Astrocyte (in vitro differentiated cells and primary cell): ENCODE measurements at regions not wholly inside any gene's neighbourhood (a gene's known extent, or its start where the extent isn't known, plus 50 kb on each side); places are given as distances from the start of the nearest gene placed in this dataset.

ENCODE experiments used
- DNase-seq: peaks from one replicate; pipeline ENCODE4 v3.0.0-alpha.2; 2010; ENCODE audit warnings: low read depth
- FAIRE-seq: peaks from 2 replicates; lab custom pipeline; 2011; peaks lifted over from hg19 to GRCh38; lab: Jason Lieb, UNC
- H2AFZ ChIP-seq: 2 replicates; pipeline ENCODE4 v1.6.0; 2012; ENCODE audit warnings: low read depth, low read length, inconsistent platforms
- H3K27ac ChIP-seq: 2 replicates; pipeline ENCODE4 v1.5.1; 2011; ENCODE audit warnings: low read depth, low read length, inconsistent platforms
- H3K27me3 ChIP-seq: 2 replicates; pipeline ENCODE4 v1.6.0; 2011; ENCODE audit warnings: low read length, inconsistent platforms; ENCODE audit not compliant: insufficient read depth
- H3K36me3 ChIP-seq: 2 replicates; pipeline ENCODE4 v1.5.1; 2011; ENCODE audit warnings: low read length, inconsistent platforms; ENCODE audit not compliant: insufficient read depth
- H3K4me1 ChIP-seq: 2 replicates; pipeline ENCODE4 v1.5.1; 2011; ENCODE audit warnings: low read length, inconsistent platforms; ENCODE audit not compliant: insufficient read depth
- H3K4me2 ChIP-seq: 2 replicates; pipeline ENCODE4 v1.6.0; 2012; ENCODE audit warnings: low read length, inconsistent platforms
- H3K4me3 ChIP-seq: 2 replicates; pipeline ENCODE4 v1.5.1; 2011; ENCODE audit warnings: low read depth, mild to moderate bottlenecking, low read length, inconsistent platforms; ENCODE audit not compliant: insufficient read depth
- H3K79me2 ChIP-seq: 2 replicates; pipeline ENCODE4 v1.6.0; 2012; ENCODE audit warnings: mild to moderate bottlenecking, low read length, inconsistent platforms; ENCODE audit not compliant: insufficient read depth
- H3K9ac ChIP-seq: 2 replicates; pipeline ENCODE4 v1.6.0; 2012; ENCODE audit warnings: mild to moderate bottlenecking, low read length, inconsistent platforms
- H3K9me3 ChIP-seq: 2 replicates; pipeline ENCODE4 v1.5.1; 2012; ENCODE audit warnings: low read depth, mild to moderate bottlenecking, low read length, inconsistent platforms; ENCODE audit not compliant: insufficient read depth
- H4K20me1 ChIP-seq: 2 replicates; pipeline ENCODE4 v1.6.0; 2012; ENCODE audit warnings: low read length, inconsistent platforms; ENCODE audit not compliant: insufficient read depth
- H3K27ac Mint-ChIP-seq: one replicate; pipeline ENCODE4 v1.8.0; 2021; ENCODE audit warnings: mild to moderate bottlenecking, mixed read lengths; ENCODE audit not compliant: unreplicated experiment
- H3K27me3 Mint-ChIP-seq: one replicate; pipeline ENCODE4 v1.8.0; 2021; ENCODE audit warnings: low read depth, mixed read lengths; ENCODE audit not compliant: unreplicated experiment
- H3K36me3 Mint-ChIP-seq: one replicate; pipeline ENCODE4 v1.8.0; 2021; ENCODE audit warnings: low read depth, mixed read lengths; ENCODE audit not compliant: unreplicated experiment
- H3K4me1 Mint-ChIP-seq: one replicate; pipeline ENCODE4 v1.8.0; 2021; ENCODE audit warnings: low read depth, mixed read lengths; ENCODE audit not compliant: unreplicated experiment
- H3K4me3 Mint-ChIP-seq: one replicate; pipeline ENCODE4 v1.8.0; 2021; ENCODE audit warnings: mild to moderate bottlenecking, moderate library complexity, mixed read lengths; ENCODE audit not compliant: unreplicated experiment
- H3K9me3 Mint-ChIP-seq: one replicate; pipeline ENCODE4 v1.8.0; 2021; ENCODE audit warnings: mild to moderate bottlenecking, mixed read lengths; ENCODE audit not compliant: unreplicated experiment
- EZH2 ChIP-seq: IDR thresholded peaks from 2 replicates; pipeline ENCODE4 v1.6.1; 2012; ENCODE audit warnings: mild to moderate bottlenecking, low read length, inconsistent platforms; ENCODE audit not compliant: insufficient read depth
- TF ChIP-seq, protein P1 (sequence below): IDR thresholded peaks from 2 replicates; pipeline ENCODE4 v1.5.1; 2011; ENCODE audit warnings: low read depth, mild to moderate bottlenecking, inconsistent platforms, low read length, moderate library complexity; ENCODE audit not compliant: insufficient read depth

- no peak overlapping the region for H3K4me3 Mint-ChIP-seq
- H2AFZ ChIP-seq: no peak overlapping the region
- no peak for TF ChIP-seq EZH2
- TF ChIP-seq, protein P1, sequence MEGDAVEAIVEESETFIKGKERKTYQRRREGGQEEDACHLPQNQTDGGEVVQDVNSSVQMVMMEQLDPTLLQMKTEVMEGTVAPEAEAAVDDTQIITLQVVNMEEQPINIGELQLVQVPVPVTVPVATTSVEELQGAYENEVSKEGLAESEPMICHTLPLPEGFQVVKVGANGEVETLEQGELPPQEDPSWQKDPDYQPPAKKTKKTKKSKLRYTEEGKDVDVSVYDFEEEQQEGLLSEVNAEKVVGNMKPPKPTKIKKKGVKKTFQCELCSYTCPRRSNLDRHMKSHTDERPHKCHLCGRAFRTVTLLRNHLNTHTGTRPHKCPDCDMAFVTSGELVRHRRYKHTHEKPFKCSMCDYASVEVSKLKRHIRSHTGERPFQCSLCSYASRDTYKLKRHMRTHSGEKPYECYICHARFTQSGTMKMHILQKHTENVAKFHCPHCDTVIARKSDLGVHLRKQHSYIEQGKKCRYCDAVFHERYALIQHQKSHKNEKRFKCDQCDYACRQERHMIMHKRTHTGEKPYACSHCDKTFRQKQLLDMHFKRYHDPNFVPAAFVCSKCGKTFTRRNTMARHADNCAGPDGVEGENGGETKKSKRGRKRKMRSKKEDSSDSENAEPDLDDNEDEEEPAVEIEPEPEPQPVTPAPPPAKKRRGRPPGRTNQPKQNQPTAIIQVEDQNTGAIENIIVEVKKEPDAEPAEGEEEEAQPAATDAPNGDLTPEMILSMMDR: no peak
These were observed 60.1 kb upstream of the TFAP2D start for GRCh38 chr6:50653253-50653652.

GRCh38 chr6:50654155-50654554 is 59.2 kb upstream of the TFAP2D start:
- H3K4me2 ChIP-seq: no peak overlapping the region
- H3K9me3 Mint-ChIP-seq: peaks cover 4% of the 10 kb centered on the region
- H2AFZ ChIP-seq: no peak overlapping the region
- peaks cover under 1% of the 10 kb centered on the region for H3K36me3 Mint-ChIP-seq
- no peak overlapping the region for H3K4me3 ChIP-seq
- H4K20me1 ChIP-seq: no peaks in the 10 kb centered on the region
- no peak overlapping the region for H3K27ac ChIP-seq
- no peak overlapping the region for H3K27ac Mint-ChIP-seq
- no peaks in the 10 kb centered on the region for H3K79me2 ChIP-seq
- no peaks in the 10 kb centered on the region for H3K4me1 Mint-ChIP-seq
- no peak overlapping the region for H3K9ac ChIP-seq
- H3K27me3 Mint-ChIP-seq: no peaks in the 10 kb centered on the region
- no peak overlapping the region for H3K4me3 Mint-ChIP-seq
- no peaks in the 10 kb centered on the region for H3K36me3 ChIP-seq
- no peak for FAIRE-seq
- no peaks in the 10 kb centered on the region for H3K4me1 ChIP-seq
- no peaks in the 10 kb centered on the region for H3K27me3 ChIP-seq
- H3K9me3 ChIP-seq: peaks cover 2% of the 10 kb centered on the region
- no peak for DNase-seq
- TF ChIP-seq, protein P1: no peak
- no peak for TF ChIP-seq EZH2

More at GRCh38 chr6:50653253-50653652, 60.1 kb upstream of the TFAP2D start:
- H3K27me3 ChIP-seq: no peaks in the 10 kb centered on the region
- H3K27ac ChIP-seq: no peak overlapping the region
- Mint-ChIP-seq H3K4me1 (no peaks in the 10 kb centered on the region), H3K27me3 (no peaks in the 10 kb centered on the region), H3K36me3 (peaks cover 2% of the 10 kb centered on the region), H3K9me3 (peaks cover 10% of the 10 kb centered on the region), H3K27ac (no peak overlapping the region)
- no peaks in the 10 kb centered on the region for H3K79me2 ChIP-seq
- FAIRE-seq (no peak), DNase-seq (no peak)
- no peaks in the 10 kb centered on the region for H4K20me1 ChIP-seq
- no peak overlapping the region for H3K4me3 ChIP-seq
- H3K36me3 ChIP-seq: no peaks in the 10 kb centered on the region
- H3K9ac ChIP-seq: no peak overlapping the region
- H3K4me2 ChIP-seq: no peak overlapping the region
- H3K4me1 ChIP-seq: no peaks in the 10 kb centered on the region
- H3K9me3 ChIP-seq: peaks cover 2% of the 10 kb centered on the region

DNA sequence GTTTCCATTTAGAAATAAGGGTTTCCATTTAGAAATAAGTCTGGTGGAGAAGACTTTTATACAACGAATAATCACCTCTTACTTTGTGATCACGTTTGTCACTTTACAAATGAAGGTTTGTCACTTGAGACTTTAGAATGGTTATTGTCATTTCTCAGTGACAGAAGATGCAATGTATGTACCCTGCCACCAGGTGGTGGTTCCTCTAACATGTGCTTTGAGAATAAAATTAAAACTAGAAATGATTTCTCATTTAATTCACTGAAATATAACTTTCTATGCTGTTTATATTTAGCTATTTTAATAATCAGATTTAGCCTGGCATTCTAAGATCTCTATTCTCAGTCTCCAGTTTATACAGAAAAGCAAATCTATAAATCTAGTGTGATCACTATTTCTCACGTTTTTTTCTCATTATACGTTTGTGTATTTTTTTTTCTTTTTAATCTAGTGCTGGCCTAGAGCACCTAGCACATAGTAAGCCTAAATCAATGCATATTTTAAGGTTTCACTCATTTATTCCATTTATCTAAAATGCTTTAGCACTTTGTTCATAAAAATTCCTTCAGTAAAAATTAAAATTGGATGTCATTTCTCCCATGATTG is 57.4 kb upstream of the TFAP2D start:
- Histone ChIP-seq H3K4me2 (no peak overlapping the region), H3K4me3 (no peak overlapping the region), H3K27ac (no peak overlapping the region), H3K36me3 (no peaks in the 10 kb centered on the region), H3K4me1 (no peaks in the 10 kb centered on the region), H3K9ac (no peak overlapping the region), H2AFZ (no peak overlapping the region), H4K20me1 (no peaks in the 10 kb centered on the region), H3K9me3 (peaks cover 2% of the 10 kb centered on the region), H3K79me2 (no peaks in the 10 kb centered on the region), H3K27me3 (no peaks in the 10 kb centered on the region)
- Mint-ChIP-seq H3K27ac (no peak overlapping the region), H3K27me3 (no peaks in the 10 kb centered on the region), H3K4me1 (peaks cover 3% of the 10 kb centered on the region), H3K4me3 (no peak overlapping the region), H3K36me3 (no peaks in the 10 kb centered on the region), H3K9me3 (no peaks in the 10 kb centered on the region)
- FAIRE-seq (no peak), DNase-seq (no peak)
- no peak for TF ChIP-seq EZH2
- TF ChIP-seq, protein P1: peak; percentile 47
